NCI-H524 treated with DMSO at 0.1 percent for 48 hours (cell line): ENCODE measurements at regions not wholly inside any gene's neighbourhood (a gene's known extent, or its start where the extent isn't known, plus 50 kb on each side); places are given as distances from the start of the nearest gene placed in this dataset.
A peak's percentile ranks its signal among the peaks of the same experiment; 100 is the strongest.
"Not testable (repeated sequence)": the region's sequence is repeated elsewhere in the genome, so short reads cannot be mapped to it uniquely, and the experiment has no call there.

Source experiments
- DNase-seq: peaks from one replicate; lab custom pipeline; 2025; lab: John Stamatoyannopoulos, UW

DNA sequence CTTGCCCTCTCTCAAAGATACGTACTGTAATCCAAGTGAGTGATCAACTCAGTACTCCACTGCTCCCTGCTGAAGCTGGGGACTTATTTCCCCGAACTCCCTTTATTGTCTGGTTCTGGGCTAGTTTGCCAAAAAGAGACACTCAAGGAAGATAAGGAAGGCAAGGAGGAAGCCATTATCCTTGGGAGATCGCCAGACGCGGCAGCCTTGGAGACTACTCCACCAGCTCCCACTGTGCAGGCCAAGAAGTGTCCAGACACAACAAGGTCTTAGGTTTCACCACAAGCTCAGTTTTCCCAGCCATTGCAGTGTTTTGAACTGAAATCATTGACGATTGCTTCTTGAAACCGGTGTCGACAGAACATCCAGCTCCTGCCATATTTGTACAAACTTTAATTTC, 439.6 kb upstream of the UBE2E3 start:
- no peak for DNase-seq

DNA sequence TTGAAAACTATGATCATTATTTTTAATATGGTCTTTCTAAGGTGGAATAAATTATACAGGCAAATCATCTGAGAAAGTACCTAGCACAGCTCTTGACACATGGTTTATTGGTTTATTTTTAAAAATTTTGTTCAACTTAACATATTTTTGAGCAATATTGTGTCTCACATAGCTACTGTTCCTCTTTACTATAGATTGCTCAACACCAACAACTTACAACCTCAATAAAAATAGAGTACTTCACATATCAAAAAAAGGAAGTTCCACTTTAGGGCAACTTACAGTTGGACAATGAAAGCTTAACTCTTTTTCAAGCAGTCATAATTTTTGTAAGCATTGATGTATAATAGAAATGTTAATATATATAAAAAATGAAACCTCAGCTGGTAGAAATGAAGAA, 440.9 kb upstream of the UBE2E3 start:
- no peak for DNase-seq

DNA sequence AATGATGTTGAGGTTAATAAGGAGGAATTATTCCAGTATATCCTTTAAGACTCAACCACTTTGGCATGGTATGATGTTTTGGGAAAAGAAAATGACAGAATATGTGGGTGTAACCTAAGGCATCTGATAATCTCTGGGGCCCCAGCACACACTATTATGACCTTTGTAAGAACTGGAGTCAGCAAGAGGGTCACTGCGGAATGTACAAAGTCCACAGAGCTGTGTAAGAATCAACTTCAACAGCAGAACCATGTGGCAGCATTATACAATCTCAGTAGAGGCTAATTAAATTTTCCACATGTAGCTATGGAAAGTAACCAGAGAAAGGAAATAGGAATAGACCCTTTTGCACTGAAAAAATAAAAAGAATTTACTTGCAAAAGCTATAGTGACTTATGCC, 445.1 kb upstream of the UBE2E3 start:
- no peak for DNase-seq

DNA sequence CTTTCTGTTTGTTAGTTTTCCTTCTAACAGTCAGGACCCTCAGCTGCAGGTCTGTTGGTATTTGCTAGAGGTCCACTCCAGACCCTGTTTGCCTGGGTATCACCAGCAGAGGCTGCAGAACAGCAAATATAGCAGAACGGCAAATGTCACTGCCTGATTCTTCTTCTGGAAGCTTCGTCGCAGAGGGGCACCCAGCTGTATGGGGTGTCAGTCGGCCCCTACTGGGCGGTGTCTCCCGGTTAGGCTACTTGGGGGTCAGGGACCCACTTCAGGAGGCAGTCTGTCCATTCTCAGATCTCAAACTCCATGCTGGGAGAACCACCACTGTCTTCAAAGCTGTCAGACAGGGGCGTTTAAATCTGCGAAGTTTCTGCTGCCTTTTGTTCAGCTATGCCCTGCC, 448.6 kb upstream of the UBE2E3 start:
- not testable (repeated sequence) for DNase-seq

DNA sequence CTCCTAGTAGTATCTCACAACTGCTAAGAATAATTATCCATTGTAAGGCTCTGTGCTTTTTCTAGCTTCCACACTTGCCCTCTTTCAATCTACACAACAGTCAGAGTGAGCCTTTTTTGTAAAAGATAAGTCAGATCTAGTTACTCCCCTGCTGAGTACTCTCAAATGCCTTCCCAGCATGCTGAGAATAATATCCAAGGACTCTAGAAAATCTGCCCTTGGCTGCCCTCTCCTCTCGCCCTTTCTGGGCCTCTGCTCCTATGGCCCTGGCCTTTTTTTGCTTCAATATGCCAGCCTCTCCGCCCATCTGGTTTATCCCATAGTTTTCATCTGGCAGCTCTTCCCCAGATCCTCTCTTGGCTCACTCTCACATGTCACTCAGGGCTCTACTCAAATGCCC, 455.9 kb upstream of the UBE2E3 start:
- peak; percentile 13 for DNase-seq

DNA sequence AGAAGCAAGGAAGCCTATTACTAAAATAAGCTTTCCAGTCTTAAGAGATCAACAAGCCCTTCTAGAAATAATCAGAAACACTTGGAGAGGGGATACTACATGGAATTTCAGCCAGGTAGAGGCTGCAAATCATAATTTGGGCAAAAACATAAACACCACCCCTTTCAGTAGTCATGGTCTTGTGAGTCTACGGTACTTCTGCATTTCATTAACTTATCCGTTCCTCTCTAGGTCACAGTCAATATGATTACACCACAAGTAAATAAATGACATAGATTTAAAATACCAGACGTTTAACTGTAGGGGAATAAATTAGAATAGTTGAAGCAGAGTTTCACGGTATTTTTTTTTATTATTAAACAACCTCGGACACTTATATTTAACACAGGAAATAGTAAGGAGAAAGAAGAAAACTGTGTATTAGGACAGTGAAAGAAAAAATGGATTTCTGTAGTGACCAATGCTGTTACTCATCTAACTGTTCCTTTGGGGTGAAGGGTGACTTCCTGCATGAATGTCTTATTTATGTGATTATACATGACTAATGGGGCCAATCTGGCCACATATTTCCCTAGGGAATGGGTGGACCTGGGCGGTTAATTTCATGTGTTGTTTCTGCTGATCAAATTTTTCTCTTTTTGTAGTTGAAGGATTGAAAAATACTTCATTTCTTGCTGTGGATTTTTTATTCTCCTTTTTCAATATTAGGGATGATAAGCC, 456.6 kb upstream of the UBE2E3 start:
- DNase-seq = no peak

DNA sequence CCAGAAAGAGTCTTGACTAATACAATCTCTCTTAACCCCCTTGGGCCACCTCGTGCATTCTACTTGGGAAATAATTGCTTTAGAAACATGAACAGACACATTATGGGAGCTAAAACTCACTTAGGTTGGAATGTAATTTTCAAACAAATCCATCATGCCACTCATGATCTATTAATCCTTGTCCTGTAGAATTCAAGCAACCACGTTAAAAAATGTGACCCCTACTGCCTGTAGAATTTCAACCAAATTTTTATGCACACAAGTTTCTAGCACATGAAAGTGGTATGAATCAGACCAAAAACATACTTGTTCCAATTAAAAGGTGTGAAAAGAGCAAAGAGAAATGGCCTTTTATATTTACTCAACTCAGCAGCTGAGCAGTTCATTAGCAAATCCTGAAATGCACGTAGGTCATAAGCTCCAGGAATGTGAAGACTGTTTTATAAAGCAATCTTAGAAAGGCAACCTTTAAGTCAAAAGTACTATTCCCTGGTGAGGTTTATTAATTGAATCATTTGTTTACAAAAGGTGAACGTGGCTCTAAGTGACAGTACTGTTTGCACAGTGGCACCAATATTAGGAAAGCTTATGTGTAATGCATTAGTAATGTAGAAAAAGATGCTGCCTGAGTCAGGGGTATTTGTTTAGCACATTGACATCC, 459.4 kb upstream of the UBE2E3 start:
- DNase-seq = no peak

DNA sequence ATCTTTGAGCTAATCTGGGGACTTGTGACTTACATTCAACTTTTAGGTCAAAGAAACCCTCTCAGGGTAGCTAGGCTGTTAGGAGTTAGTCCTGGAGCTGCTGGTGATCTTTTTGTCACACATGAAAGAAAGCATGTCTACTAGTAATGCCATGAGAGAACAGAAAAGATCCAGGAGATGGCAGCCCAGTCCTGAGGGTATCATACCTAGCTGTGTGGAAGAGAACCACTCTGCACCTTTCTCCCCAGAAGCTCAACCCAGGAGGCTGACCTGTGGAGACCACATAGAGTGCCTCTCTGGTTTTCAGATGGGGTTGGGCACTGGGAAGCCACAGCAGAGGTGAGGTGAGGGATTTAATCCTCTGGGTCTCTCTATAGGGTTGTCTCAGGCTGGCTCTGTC, 460.2 kb upstream of the UBE2E3 start:
- no peak for DNase-seq

DNA sequence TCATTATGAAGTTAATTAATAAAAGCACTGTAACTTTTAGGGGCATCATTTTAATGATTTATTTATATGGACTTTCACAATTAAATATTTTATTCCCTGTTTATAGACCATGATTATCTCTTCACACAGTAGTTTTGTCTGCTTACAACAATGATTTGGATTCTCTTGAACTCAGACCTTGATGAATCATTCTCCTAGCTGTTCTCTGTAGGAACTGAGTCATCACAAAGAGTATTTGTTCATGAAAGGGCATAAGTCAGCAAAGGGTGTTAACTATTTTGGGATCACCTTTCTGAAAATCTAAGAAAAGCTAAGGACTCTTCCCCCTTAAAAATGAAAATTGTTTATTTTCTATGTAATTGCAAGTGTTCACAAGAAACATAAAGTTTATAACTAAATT, 461.1 kb upstream of the UBE2E3 start:
- DNase-seq = no peak

DNA sequence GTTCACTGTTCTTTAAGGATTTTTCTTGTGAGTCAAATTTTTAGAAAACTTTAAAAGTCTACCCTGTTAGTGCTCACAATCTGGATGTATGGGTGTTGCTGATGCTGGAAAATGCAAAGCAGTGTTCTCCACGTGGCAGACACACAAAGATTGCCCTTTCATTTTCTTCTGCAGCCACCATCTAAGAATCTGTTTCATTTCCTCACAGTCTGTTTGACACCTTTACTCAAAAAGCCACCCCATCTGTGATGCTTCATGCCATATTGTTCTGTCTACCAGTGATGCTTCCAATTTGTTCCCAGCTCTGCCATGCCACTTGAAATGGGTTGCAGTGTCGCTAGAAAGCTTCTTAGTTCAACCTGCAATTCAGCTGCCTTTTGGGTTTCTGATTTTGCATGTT, 464.2 kb upstream of the UBE2E3 start:
- DNase-seq = no peak

DNA sequence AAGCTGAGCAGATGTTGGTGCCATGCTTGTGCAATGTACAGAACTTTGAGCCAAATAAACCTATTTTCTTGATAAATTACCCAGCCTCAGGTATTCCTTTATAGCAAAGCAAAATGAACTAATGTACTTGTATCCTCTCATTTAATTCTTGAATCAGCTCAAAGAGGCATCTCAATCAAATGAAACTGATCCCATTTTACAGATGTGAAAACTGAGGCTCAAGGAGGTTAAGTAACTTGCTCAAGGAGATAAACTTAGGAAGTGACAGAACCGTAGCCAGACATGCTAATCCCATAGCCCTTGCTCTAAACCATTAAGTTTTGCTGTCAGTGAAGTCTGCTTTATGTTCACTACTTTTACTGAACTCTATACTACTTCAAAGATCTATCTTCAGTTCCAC, 467.0 kb upstream of the UBE2E3 start:
- DNase-seq = no peak

DNA sequence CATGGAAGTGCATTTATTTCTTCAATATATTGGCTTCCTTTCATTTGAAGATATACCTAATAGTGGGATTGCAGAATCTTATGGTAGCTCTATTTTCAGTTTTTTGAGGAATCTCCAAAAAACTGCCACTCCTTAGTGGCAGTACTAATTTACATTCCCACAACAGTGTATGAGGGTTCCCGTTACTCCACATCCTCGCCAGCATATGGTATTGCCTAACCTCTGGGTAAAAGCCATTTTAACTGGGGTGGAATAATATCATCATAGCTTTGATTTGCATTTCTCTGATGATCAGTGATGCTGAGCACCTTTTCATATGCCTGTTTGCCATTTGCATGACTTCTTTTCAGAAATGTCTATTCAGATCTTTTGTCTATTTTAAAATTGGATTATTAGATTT, 471.9 kb upstream of the UBE2E3 start:
- DNase-seq = no peak

DNA sequence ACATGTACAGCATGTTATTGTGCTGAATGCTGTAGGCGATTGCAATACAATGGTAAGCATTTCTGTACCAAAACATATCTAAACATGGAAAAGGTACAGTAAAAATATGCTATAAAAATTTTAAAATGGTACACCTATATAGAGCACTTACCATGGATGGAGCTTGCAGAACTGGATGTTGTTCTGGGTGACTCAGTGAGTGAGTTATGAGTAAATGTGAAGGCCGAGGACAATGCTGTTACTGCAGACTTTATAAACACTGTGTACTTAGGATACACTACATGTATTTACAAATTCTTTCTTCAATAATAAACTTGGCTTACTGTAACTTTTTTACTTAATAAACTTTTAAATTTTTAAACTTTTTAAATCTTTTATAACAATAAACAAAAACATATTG, 473.4 kb upstream of the UBE2E3 start:
- DNase-seq = no peak

DNA sequence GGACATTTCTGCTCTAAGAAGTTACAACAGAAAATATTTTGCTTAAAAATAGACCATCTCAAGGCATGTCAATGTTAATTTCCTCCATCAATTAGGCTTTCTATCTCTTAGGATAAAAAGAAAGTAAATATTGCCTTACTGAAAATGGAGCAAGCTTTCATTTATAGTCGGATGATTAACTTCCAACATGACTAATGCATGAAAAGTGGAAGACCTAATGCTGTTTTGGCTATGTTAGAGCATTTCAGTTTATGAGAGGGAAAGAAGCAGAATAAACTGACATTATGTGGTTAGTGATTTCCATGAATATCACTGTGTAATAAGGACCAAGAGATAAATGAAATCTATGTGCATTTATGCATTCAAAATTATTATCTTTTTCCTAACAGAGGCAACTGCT, 475.2 kb upstream of the UBE2E3 start:
- DNase-seq = no peak

DNA sequence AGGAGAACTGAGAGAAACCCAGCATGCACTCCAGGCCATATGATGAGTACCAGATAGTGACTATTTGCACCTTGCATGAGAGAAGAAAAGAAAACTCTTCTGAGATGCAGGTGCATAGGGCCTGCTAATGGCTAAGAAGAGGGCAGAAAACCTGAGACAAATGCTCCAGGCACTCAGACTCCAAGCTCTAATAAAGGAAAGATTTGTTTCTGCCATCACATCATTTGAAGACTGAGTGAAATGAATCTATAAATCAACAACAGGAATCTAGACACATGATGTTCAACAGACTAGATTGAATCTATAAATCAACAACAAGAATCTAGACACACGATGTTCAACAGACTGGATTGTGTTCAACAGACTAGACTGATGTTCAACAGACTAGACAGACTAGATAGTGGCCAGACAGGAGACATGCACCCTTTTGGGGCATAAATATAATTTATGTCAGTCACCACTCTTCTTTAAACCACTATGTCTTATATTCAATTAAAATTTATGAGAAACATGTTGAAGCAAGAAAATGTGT, 482.7 kb upstream of the UBE2E3 start:
- DNase-seq = no peak

DNA sequence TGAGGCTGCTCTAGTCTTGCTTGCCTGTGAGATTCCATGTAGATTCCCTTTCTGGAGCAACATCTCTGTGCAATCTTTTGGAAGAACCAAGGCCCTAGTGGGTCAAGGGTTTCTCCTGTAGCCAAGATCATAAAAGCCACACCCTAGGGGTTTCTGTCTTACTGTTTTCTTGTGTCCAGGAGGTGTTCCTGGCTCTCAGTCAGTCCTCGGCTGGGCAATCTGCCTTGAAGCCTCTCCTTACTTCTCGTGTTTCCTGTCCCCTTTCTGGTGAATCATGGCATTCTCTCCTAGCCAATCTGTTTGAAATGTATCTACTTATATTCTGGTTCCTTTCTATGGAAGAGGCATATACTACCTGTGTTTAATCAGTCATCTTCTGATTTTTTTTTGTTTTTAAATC, 484.8 kb upstream of the UBE2E3 start:
- no peak for DNase-seq

DNA sequence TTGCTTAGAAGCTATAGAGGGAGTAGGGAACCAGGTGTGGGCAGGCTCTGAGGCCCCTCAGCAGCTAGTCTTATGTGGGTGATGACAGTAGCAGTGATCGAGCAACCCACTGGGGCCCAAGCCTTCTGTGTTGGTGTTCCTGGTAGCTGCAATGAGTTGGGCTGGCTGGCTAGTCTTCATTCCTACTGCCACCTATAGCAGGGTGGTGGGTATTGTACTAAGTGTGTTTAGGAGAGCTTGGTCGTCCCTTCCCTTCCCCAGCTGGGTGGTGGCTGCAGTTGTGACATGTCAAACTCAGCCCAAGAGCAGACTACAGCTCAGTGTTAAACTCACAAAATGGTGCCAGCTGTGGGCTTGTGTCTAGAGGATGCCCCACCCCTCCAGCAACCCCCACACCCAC, 486.1 kb upstream of the UBE2E3 start:
- DNase-seq = no peak

DNA sequence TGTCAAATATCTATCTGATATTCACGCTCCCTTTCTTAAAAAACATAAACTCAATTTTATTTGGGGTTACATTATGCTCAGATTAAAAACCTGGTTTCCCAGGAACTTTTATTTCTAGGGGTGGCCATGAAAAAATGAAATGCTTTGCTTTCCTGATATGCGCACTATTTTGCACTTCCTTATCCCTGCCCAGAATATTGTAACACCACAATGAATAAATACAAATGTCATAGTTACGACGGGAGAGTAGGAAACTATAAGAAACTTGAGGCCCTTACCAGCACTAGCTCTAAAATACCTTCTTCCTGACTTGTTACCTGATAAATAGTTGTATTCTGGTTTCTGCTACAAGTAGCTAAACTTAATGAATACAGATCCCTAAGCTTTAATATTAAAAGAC, 475.6 kb upstream of the CWC22 start:
- no peak for DNase-seq

DNA sequence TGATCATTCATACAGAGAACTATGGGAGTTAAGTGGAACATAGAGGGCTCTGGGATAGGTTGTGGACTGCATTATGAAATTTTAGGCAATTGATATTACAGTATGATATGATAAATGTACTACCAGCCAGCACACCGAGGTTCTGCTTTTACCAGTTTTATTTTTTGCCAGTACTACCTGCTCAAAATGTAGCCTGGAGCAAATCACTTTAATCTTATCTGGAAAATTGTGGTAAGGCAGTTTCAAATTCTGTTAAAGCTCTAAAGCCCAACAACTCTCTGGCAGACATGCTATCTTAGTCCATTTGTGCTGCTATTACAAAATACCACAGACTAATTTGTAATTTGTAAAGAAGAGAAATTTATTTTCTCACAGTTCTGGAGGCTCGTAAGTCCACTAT, 474.9 kb upstream of the CWC22 start:
- no peak for DNase-seq

DNA sequence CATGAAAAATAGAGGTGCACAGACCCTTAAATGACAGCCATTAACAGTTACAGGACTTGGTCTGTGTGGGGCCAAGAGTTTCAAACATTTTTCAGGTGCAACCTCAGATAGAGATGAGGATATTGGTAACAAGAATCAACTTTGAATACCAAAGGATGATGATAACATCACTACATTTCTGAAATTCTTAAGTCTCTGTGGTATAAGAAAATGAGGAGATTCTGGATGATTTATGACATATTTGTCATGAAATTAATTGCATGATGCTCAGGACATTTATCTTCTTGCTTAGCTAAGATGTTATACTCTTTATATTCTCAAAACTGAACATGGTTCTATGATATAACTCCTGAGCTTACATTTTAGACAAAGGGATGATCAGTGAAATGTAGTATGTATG, 471.8 kb upstream of the CWC22 start:
- no peak for DNase-seq

DNA sequence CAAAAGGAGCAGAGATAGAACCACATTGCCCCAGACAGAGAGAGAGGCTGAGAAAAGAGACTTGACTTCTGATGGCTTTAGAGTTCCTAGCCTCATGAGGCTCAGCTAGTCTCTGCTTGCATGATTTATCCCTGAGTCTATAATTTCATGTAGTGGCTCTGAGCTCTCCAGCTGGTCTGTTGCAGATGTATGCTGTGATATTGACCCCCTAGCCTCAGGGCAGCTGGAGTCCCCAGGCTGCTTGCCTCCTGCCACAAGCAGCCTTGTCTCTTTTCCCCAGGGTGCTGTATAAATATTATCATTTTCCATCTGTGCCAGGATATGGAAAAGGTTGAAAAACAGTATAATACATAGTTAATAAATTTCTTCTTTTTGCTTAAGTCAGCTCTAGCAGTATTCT, 467.6 kb upstream of the CWC22 start:
- peak; percentile 30 for DNase-seq

DNA sequence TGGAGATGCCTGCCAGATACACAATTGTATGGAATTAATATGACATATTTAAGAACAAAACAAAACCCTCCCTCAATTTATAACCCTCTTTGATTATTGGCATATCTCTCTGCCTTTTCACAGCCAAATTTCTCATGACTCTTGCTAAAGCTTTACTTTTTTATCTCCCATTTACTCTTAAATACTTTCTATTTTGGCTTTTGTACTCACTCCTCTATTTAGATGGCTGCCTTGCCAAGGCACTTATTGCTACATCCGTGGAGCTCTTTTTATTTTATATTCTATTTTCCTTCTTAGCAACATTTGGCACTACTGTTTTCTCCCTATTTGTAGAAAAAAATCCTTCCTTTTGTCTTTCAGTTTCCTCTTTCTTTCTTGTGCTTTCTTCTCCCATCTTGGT, 466.4 kb upstream of the CWC22 start:
- DNase-seq = no peak

DNA sequence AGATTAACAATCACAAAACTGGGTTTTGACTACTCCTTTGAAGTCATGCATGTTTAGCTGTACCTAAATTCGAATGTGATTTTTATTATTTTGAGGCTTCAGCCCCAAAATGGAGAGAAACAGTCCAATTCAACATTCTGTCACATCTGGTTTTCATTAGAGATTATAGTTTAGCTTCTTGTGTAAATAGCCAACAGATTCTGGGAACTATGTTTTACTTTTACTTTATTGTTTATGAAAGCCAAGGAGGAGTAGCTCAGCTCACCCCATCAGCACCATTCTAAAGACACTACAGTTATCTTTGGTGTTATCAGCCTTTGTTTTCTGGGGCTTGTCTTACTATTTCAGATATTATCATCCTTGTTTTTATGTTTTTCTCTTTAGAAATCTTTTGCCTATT, 465.0 kb upstream of the CWC22 start:
- no peak for DNase-seq

DNA sequence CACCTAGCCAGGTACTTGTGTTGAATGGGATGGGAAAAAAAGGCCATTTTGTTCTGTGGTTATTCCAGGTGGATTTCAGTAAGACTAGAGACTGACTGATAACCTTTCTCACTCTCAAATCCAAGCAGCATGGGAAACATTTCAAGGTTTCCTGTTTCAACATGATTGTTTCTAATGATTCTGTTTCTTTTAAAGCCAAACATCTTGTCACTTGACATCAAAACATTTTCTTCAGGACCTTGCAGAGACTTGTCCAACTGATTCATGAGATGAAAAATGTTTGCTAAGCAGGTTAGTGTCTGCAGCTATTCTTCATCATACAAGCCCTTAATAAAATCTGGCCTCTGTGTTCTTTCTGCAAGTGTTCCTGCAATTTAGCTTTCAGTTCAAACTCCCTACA, 456.5 kb upstream of the CWC22 start:
- DNase-seq = no peak
